CD4-positive, alpha-beta memory T cell (primary cell): ENCODE measurements at regions not wholly inside any gene's neighbourhood (a gene's known extent, or its start where the extent isn't known, plus 50 kb on each side); places are given as distances from the start of the nearest gene placed in this dataset.
"Not testable (repeated sequence)": the region's sequence is repeated elsewhere in the genome, so short reads cannot be mapped to it uniquely, and the experiment has no call there.

Experiments used
- CTCF ChIA-PET: fragments of 350-600 bp; sonication (Branson Sonifier 250); formaldehyde crosslinking; loops from one replicate; lab custom pipeline; 2021; ENCODE audit warnings: inconsistent platforms; ENCODE audit not compliant: partially characterized antibody; lab: Charles Lee
- POLR2A ChIA-PET: fragments of 350-600 bp; sonication (Branson Sonifier 250); formaldehyde crosslinking; loops from one replicate; lab custom pipeline; 2021; ENCODE audit not compliant: partially characterized antibody; lab: Charles Lee
- DNase-seq, 5 donors: peaks; one replicate each; pipeline versions ENCODE4 v3.0.0 to v3.0.0-alpha.2; 2020 to 2022; ENCODE audit warnings: mixed read lengths in 1 of 5
- H3K27ac ChIP-seq: one replicate; pipeline ENCODE4 v1.7.0; 2013; ENCODE audit warnings: low read depth, low read length
- H3K27me3 ChIP-seq: 2 replicates; pipeline ENCODE4 v1.7.0; 2013; ENCODE audit warnings: mild to moderate bottlenecking, low read length, moderate library complexity; ENCODE audit not compliant: insufficient read depth
- H3K36me3 ChIP-seq: 2 replicates; pipeline ENCODE4 v1.7.0; 2013; ENCODE audit warnings: mild to moderate bottlenecking, low read length, moderate library complexity; ENCODE audit not compliant: insufficient read depth
- H3K4me1 ChIP-seq: 2 replicates; pipeline ENCODE4 v1.7.0; 2013; ENCODE audit warnings: mild to moderate bottlenecking, low read length, moderate library complexity; ENCODE audit not compliant: insufficient read depth
- H3K4me3 ChIP-seq, 2 donors: one replicate each; pipeline ENCODE4 v1.7.0; 2013; ENCODE audit warnings: low read length in 2 of 2, mild to moderate bottlenecking in 1 of 2
- H3K9me3 ChIP-seq, 2 donors: one replicate each; pipeline ENCODE4 v1.7.0; 2013; ENCODE audit warnings: low read length in 2 of 2, control low read depth in 1 of 2; ENCODE audit not compliant: control insufficient read depth in 1 of 2
- H3K27ac Mint-ChIP-seq, 7 donors: one replicate each; pipeline ENCODE4 v1.8.0; 2020 to 2021; ENCODE audit warnings: mixed read lengths in 7 of 7, mild to moderate bottlenecking in 6 of 7, inconsistent platforms in 3 of 7, moderate library complexity in 3 of 7
- H3K27me3 Mint-ChIP-seq, 2 donors: one replicate each; pipeline ENCODE4 v1.8.0; 2020 to 2021; ENCODE audit warnings: mixed read lengths in 2 of 2
- H3K36me3 Mint-ChIP-seq, 2 donors: one replicate each; pipeline ENCODE4 v1.8.0; 2020 to 2021; ENCODE audit warnings: mixed read lengths in 2 of 2, inconsistent platforms in 1 of 2, mild to moderate bottlenecking in 1 of 2
- H3K4me1 Mint-ChIP-seq, 4 donors: one replicate each; pipeline ENCODE4 v1.8.0; 2020 to 2021; ENCODE audit warnings: mixed read lengths in 4 of 4, mild to moderate bottlenecking in 1 of 4
- H3K4me3 Mint-ChIP-seq, 8 donors: one replicate each; pipeline ENCODE4 v1.8.0; 2020 to 2021; ENCODE audit warnings: mixed read lengths in 8 of 8, mild to moderate bottlenecking in 7 of 8, moderate library complexity in 6 of 8, inconsistent platforms in 3 of 8
- H3K9me3 Mint-ChIP-seq, 8 donors: one replicate each; pipeline ENCODE4 v1.8.0; 2020 to 2021; ENCODE audit warnings: mixed read lengths in 8 of 8, mild to moderate bottlenecking in 5 of 8, inconsistent platforms in 3 of 8, moderate library complexity in 1 of 8
- intact Hi-C: fragments of 100-400 bp; cut with micrococcal nuclease; formaldehyde crosslinking; loops from one replicate; pipeline ENCODE4 v1.15.1; 2023

GRCh38 chr10:64574371-64574770 lies 1053.2 kb downstream of the REEP3 start:
- H3K27ac Mint-ChIP-seq = no peak overlapping the region
- no peaks in the 10 kb centered on the region for H3K4me1 Mint-ChIP-seq
- intact Hi-C loops = no loop called here
- DNase-seq = no peak
- no peaks in the 10 kb centered on the region for H3K36me3 Mint-ChIP-seq
- Histone ChIP-seq H3K4me3 (no peak overlapping the region), H3K27me3 (no peaks in the 10 kb centered on the region), H3K9me3 (no peaks in the 10 kb centered on the region), H3K36me3 (no peaks in the 10 kb centered on the region), H3K27ac (no peak overlapping the region), H3K4me1 (no peaks in the 10 kb centered on the region)
- CTCF ChIA-PET = no interaction called here
- no peaks in the 10 kb centered on the region for H3K27me3 Mint-ChIP-seq
- H3K4me3 Mint-ChIP-seq = no peak overlapping the region
- POLR2A ChIA-PET = no interaction called here
- H3K9me3 Mint-ChIP-seq = peaks cover 0 to 8% (median 5%) of the 10 kb centered on the region in 8 donors

- no peak for DNase-seq
- POLR2A ChIA-PET = no interaction called here
These were observed 1055.3 kb downstream of the REEP3 start for GRCh38 chr10:64576497-64576896.

GRCh38 chr10:64578757-64579156 lies 1057.6 kb downstream of the REEP3 start:
- H3K27ac ChIP-seq, POLR2A ChIA-PET, H3K4me1 ChIP-seq, DNase-seq, H3K4me1 Mint-ChIP-seq, CTCF ChIA-PET, H3K4me3 ChIP-seq, H3K27me3 ChIP-seq, intact Hi-C loops, H3K4me3 Mint-ChIP-seq, H3K9me3 ChIP-seq, H3K27ac Mint-ChIP-seq, H3K27me3 Mint-ChIP-seq, H3K36me3 Mint-ChIP-seq, H3K36me3 ChIP-seq: not testable (repeated sequence)
- peaks cover 2 to 13% (median 4%) of the 10 kb centered on the region in 8 donors for H3K9me3 Mint-ChIP-seq

More at GRCh38 chr10:64576497-64576896, 1055.3 kb downstream of the REEP3 start:
- CTCF ChIA-PET = no interaction called here
- Mint-ChIP-seq H3K36me3 (no peaks in the 10 kb centered on the region), H3K4me3 (no peak overlapping the region), H3K27ac (no peak overlapping the region), H3K4me1 (no peaks in the 10 kb centered on the region), H3K9me3 (peaks cover 0 to 6% (median 3%) of the 10 kb centered on the region in 8 donors), H3K27me3 (no peaks in the 10 kb centered on the region)
- no peaks in the 10 kb centered on the region for H3K4me1 ChIP-seq
- no peaks in the 10 kb centered on the region for H3K9me3 ChIP-seq
- H3K36me3 ChIP-seq = no peaks in the 10 kb centered on the region
- H3K4me3 ChIP-seq = no peak overlapping the region
- intact Hi-C loops = no loop called here
- H3K27me3 ChIP-seq = no peaks in the 10 kb centered on the region
- no peak overlapping the region for H3K27ac ChIP-seq

GRCh38 chr10:64586934-64587503 lies 1065.8 kb downstream of the REEP3 start:
- H3K27me3 Mint-ChIP-seq = no peaks in the 10 kb centered on the region
- intact Hi-C loops = no loop called here
- Histone ChIP-seq H3K27ac (no peak overlapping the region), H3K4me3 (no peak overlapping the region), H3K36me3 (no peaks in the 10 kb centered on the region), H3K27me3 (no peaks in the 10 kb centered on the region), H3K4me1 (no peaks in the 10 kb centered on the region), H3K9me3 (no peaks in the 10 kb centered on the region)
- ChIA-PET POLR2A (no interaction called here), CTCF (no interaction called here)
- H3K36me3 Mint-ChIP-seq = no peaks in the 10 kb centered on the region
- no peak for DNase-seq
- H3K9me3 Mint-ChIP-seq = peaks cover 0 to 19% (median 9%) of the 10 kb centered on the region in 8 donors
- no peak overlapping the region for H3K27ac Mint-ChIP-seq
- H3K4me1 Mint-ChIP-seq = no peaks in the 10 kb centered on the region
- H3K4me3 Mint-ChIP-seq = no peak overlapping the region

GRCh38 chr10:64594072-64594471 lies 1072.9 kb downstream of the REEP3 start:
- POLR2A ChIA-PET = no interaction called here
- H3K27me3 ChIP-seq = no peaks in the 10 kb centered on the region
- CTCF ChIA-PET = no interaction called here
- H3K9me3 Mint-ChIP-seq = peaks cover 0 to 12% (median 5%) of the 10 kb centered on the region in 8 donors
- H3K4me1 Mint-ChIP-seq = no peaks in the 10 kb centered on the region
- H3K4me3 Mint-ChIP-seq = no peak overlapping the region
- no peaks in the 10 kb centered on the region for H3K9me3 ChIP-seq
- no peak for DNase-seq
- no peak overlapping the region for H3K4me3 ChIP-seq
- H3K27ac ChIP-seq = no peak overlapping the region
- no peaks in the 10 kb centered on the region for H3K27me3 Mint-ChIP-seq
- intact Hi-C loops = no loop called here
- H3K27ac Mint-ChIP-seq = no peak overlapping the region
- no peaks in the 10 kb centered on the region for H3K4me1 ChIP-seq
- H3K36me3 Mint-ChIP-seq = no peaks in the 10 kb centered on the region
- H3K36me3 ChIP-seq = no peaks in the 10 kb centered on the region

- peaks cover 0 to 6% (median 3%) of the 10 kb centered on the region in 8 donors for H3K9me3 Mint-ChIP-seq
- no peak overlapping the region for H3K27ac Mint-ChIP-seq
- Histone ChIP-seq H3K27ac (no peak overlapping the region), H3K36me3 (no peaks in the 10 kb centered on the region), H3K27me3 (no peaks in the 10 kb centered on the region), H3K9me3 (no peaks in the 10 kb centered on the region), H3K4me3 (no peak overlapping the region), H3K4me1 (no peaks in the 10 kb centered on the region)
- ChIA-PET POLR2A (no interaction called here), CTCF (no interaction called here)
- no peaks in the 10 kb centered on the region for H3K36me3 Mint-ChIP-seq
- no peaks in the 10 kb centered on the region for H3K4me1 Mint-ChIP-seq
- no peak overlapping the region for H3K4me3 Mint-ChIP-seq
- no peak for DNase-seq
- intact Hi-C loops = no loop called here
- no peaks in the 10 kb centered on the region for H3K27me3 Mint-ChIP-seq
These were observed 1077.4 kb downstream of the REEP3 start for GRCh38 chr10:64598600-64598999.

GRCh38 chr10:64601298-64601697 lies 1080.1 kb downstream of the REEP3 start:
- Mint-ChIP-seq H3K4me3 (no peak overlapping the region), H3K9me3 (peaks cover 0 to 7% (median 2%) of the 10 kb centered on the region in 8 donors), H3K27ac (no peak overlapping the region), H3K27me3 (no peaks in the 10 kb centered on the region), H3K36me3 (no peaks in the 10 kb centered on the region), H3K4me1 (no peaks in the 10 kb centered on the region)
- H3K27me3 ChIP-seq = no peaks in the 10 kb centered on the region
- no peak overlapping the region for H3K4me3 ChIP-seq
- DNase-seq = no peak
- H3K36me3 ChIP-seq = no peaks in the 10 kb centered on the region
- ChIA-PET CTCF (no interaction called here), POLR2A (no interaction called here)
- no peaks in the 10 kb centered on the region for H3K9me3 ChIP-seq
- no peak overlapping the region for H3K27ac ChIP-seq
- no peaks in the 10 kb centered on the region for H3K4me1 ChIP-seq
- intact Hi-C loops = no loop called here

GRCh38 chr10:64617085-64617484 lies 1095.9 kb downstream of the REEP3 start:
- Mint-ChIP-seq H3K36me3 (no peaks in the 10 kb centered on the region), H3K4me1 (no peaks in the 10 kb centered on the region), H3K4me3 (no peak overlapping the region), H3K27me3 (no peaks in the 10 kb centered on the region), H3K27ac (no peak overlapping the region), H3K9me3 (peaks cover 0 to 5% (median 1%) of the 10 kb centered on the region in 8 donors)
- no peaks in the 10 kb centered on the region for H3K4me1 ChIP-seq
- intact Hi-C loops = no loop called here
- H3K9me3 ChIP-seq = no peaks in the 10 kb centered on the region
- no peaks in the 10 kb centered on the region for H3K36me3 ChIP-seq
- CTCF ChIA-PET = no interaction called here
- no peak overlapping the region for H3K27ac ChIP-seq
- DNase-seq = no peak
- POLR2A ChIA-PET = no interaction called here
- H3K4me3 ChIP-seq = no peak overlapping the region
- H3K27me3 ChIP-seq = no peaks in the 10 kb centered on the region
